ENCODE measurements at regions not wholly inside any gene's neighbourhood (a gene's known extent, or its start where the extent isn't known, plus 50 kb on each side); places are given as distances from the start of the nearest gene placed in this dataset.

GRCh38 chr2:138170485-138170884 is 206.2 kb downstream of the HNMT start:
- TF ChIP-seq CTCF (IDR thresholded peaks at IDR 0.05), result no peak
- no peak for TF ChIP-seq EP300 (IDR thresholded peaks at IDR 0.05)
- TF ChIP-seq POLR2AphosphoS5 (IDR thresholded peaks at IDR 0.05), result no peak

Data from gastroesophageal sphincter (tissue), 3 donors.